ENCODE measurements at regions not wholly inside any gene's neighbourhood (a gene's known extent, or its start where the extent isn't known, plus 50 kb on each side); places are given as distances from the start of the nearest gene placed in this dataset.

- Histone ChIP-seq H3F3A (replicated peaks; ENCODE audit: insufficient read depth) (no peaks in the 10 kb centered on the region), H3K4me2 (no peak overlapping the region), H3K9me2 (no peaks in the 10 kb centered on the region), H2AFZ (ENCODE audit: low read depth) (no peak overlapping the region), H3K4me3 (ENCODE audit: low read depth in 2 of 2, low read length in 1 of 2) (no peak overlapping the region), H3K4me1 (ENCODE audit: control insufficient read depth in 1 of 2, insufficient read depth in 2 of 2, low read depth in 1 of 2, low read length in 1 of 2) (no peaks in the 10 kb centered on the region), H3K27me3 (ENCODE audit: insufficient read depth) (no peaks in the 10 kb centered on the region), H3K79me2 (ENCODE audit: insufficient read depth) (no peaks in the 10 kb centered on the region), H3K27ac (ENCODE audit: low read depth in 2 of 2, low read length in 1 of 2) (no peak overlapping the region), H3K9ac (no peak overlapping the region), H4K20me1 (ENCODE audit: insufficient read depth) (no peaks in the 10 kb centered on the region), H3K36me3 (replicated peaks in 1 of 2; ENCODE audit: control insufficient read depth in 1 of 2, insufficient read depth in 2 of 2, low read length in 1 of 2) (no peaks in the 10 kb centered on the region), H3K9me3 (no peaks in the 10 kb centered on the region; the same call in 1 of the 2 replicates)
- ChIA-PET CTCF (no interaction called here), POLR2A (no interaction called here)
- DNase-seq, result no peak
- no peak for TF ChIP-seq RCOR1 (IDR thresholded peaks at IDR 0.05; ENCODE audit: low read length)
- no peak for TF ChIP-seq RXRA (IDR thresholded peaks at IDR 0.05; ENCODE audit: borderline replicate concordance, low read depth)
- no peak for TF ChIP-seq POLR2AphosphoS5 (IDR thresholded peaks at IDR 0.05; ENCODE audit: low read depth, low read length)
- TF ChIP-seq, protein P1, sequence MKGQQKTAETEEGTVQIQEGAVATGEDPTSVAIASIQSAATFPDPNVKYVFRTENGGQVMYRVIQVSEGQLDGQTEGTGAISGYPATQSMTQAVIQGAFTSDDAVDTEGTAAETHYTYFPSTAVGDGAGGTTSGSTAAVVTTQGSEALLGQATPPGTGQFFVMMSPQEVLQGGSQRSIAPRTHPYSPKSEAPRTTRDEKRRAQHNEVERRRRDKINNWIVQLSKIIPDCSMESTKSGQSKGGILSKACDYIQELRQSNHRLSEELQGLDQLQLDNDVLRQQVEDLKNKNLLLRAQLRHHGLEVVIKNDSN (IDR thresholded peaks at IDR 0.05; ENCODE audit: borderline replicate concordance, low read depth), result no peak
- no peak for TF ChIP-seq ELF1 (IDR thresholded peaks at IDR 0.05)
- no peak for TF ChIP-seq CHD2 (IDR thresholded peaks at IDR 0.05; ENCODE audit: low read length, partially characterized antibody)
- no peak for TF ChIP-seq TCF12 (IDR thresholded peaks at IDR 0.05)
- TF ChIP-seq TAF1 (IDR thresholded peaks at IDR 0.05; ENCODE audit: borderline replicate concordance, low read depth, low read length), result no peak
- TF ChIP-seq REST (IDR thresholded peaks at IDR 0.05; ENCODE audit: low read depth, low read length), result no peak
- no peak for TF ChIP-seq EP300 (IDR thresholded peaks at IDR 0.05; ENCODE audit: borderline replicate concordance in 1 of 2, low read depth in 1 of 2, low read length in 1 of 2)
- no peak for TF ChIP-seq NFIC (IDR thresholded peaks at IDR 0.05; ENCODE audit: borderline replicate concordance)
- TF ChIP-seq FOXM1 (IDR thresholded peaks at IDR 0.05; ENCODE audit: low read depth), result no peak
- no peak for TF ChIP-seq MEF2A (IDR thresholded peaks at IDR 0.05; ENCODE audit: borderline replicate concordance, low read depth)
- no peak for TF ChIP-seq YY1 (IDR thresholded peaks at IDR 0.05; ENCODE audit: low read depth)
- TF ChIP-seq, protein P2, sequence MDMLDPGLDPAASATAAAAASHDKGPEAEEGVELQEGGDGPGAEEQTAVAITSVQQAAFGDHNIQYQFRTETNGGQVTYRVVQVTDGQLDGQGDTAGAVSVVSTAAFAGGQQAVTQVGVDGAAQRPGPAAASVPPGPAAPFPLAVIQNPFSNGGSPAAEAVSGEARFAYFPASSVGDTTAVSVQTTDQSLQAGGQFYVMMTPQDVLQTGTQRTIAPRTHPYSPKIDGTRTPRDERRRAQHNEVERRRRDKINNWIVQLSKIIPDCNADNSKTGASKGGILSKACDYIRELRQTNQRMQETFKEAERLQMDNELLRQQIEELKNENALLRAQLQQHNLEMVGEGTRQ (IDR thresholded peaks at IDR 0.05; ENCODE audit: borderline replicate concordance, low read depth, low read length), result no peak
- TF ChIP-seq, protein P3, sequence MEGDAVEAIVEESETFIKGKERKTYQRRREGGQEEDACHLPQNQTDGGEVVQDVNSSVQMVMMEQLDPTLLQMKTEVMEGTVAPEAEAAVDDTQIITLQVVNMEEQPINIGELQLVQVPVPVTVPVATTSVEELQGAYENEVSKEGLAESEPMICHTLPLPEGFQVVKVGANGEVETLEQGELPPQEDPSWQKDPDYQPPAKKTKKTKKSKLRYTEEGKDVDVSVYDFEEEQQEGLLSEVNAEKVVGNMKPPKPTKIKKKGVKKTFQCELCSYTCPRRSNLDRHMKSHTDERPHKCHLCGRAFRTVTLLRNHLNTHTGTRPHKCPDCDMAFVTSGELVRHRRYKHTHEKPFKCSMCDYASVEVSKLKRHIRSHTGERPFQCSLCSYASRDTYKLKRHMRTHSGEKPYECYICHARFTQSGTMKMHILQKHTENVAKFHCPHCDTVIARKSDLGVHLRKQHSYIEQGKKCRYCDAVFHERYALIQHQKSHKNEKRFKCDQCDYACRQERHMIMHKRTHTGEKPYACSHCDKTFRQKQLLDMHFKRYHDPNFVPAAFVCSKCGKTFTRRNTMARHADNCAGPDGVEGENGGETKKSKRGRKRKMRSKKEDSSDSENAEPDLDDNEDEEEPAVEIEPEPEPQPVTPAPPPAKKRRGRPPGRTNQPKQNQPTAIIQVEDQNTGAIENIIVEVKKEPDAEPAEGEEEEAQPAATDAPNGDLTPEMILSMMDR (IDR thresholded peaks at IDR 0.05), result no peak
- no peak for TF ChIP-seq SMC3 (IDR thresholded peaks at IDR 0.05; ENCODE audit: low read depth, low read length)
- WGBS (ENCODE audit: low lambda C conversion rate), result 51% methylated on average over 1 of the region's 1 CpG
Measured at GRCh38 chr2:123894167-123894566, 130.9 kb upstream of the CNTNAP5 start.

Data from SK-N-SH (cell line).